Naive B cell (primary cell): ENCODE measurements at regions not wholly inside any gene's neighbourhood (a gene's known extent, or its start where the extent isn't known, plus 50 kb on each side); places are given as distances from the start of the nearest gene placed in this dataset.

Experiments used
- ATAC-seq, 2 donors: fragments of 150-1000 bp; cut with Tn5 transposase; 2 replicates each; pipeline ENCODE4 v1.10.0; 2021; ENCODE audit warnings: low read depth in 2 of 2, mild to moderate bottlenecking in 2 of 2, moderate library complexity in 2 of 2
- DNase-seq: peaks from one replicate; pipeline ENCODE4 v3.0.0; 2022
- H3K27ac Mint-ChIP-seq, 6 donors: one replicate each; pipeline ENCODE4 v1.8.0; 2020 to 2022; ENCODE audit warnings: mild to moderate bottlenecking in 6 of 6, mixed read lengths in 6 of 6, moderate library complexity in 5 of 6, inconsistent platforms in 2 of 6
- H3K27me3 Mint-ChIP-seq, 3 donors: one replicate each; pipeline ENCODE4 v1.8.0; 2021 to 2022; ENCODE audit warnings: mixed read lengths in 3 of 3, mild to moderate bottlenecking in 1 of 3
- H3K36me3 Mint-ChIP-seq, 2 donors: one replicate each; pipeline ENCODE4 v1.8.0; 2020 to 2022; ENCODE audit warnings: mixed read lengths in 2 of 2, inconsistent platforms in 1 of 2, mild to moderate bottlenecking in 1 of 2
- H3K4me1 Mint-ChIP-seq, 3 donors: one replicate each; pipeline ENCODE4 v1.8.0; 2020 to 2022; ENCODE audit warnings: mixed read lengths in 3 of 3, inconsistent platforms in 1 of 3, mild to moderate bottlenecking in 1 of 3, moderate library complexity in 1 of 3
- H3K4me3 Mint-ChIP-seq, 8 donors: one replicate each; pipeline ENCODE4 v1.8.0; 2020 to 2022; ENCODE audit warnings: mild to moderate bottlenecking in 8 of 8, mixed read lengths in 8 of 8, moderate library complexity in 8 of 8, inconsistent platforms in 2 of 8
- H3K9me3 Mint-ChIP-seq, 7 donors: one replicate each; pipeline ENCODE4 v1.8.0; 2020 to 2022; ENCODE audit warnings: mixed read lengths in 7 of 7, mild to moderate bottlenecking in 5 of 7, inconsistent platforms in 2 of 7, moderate library complexity in 1 of 7

GRCh38 chr12:116347265-116347664, 69.8 kb upstream of the MED13L start:
- no peak for ATAC-seq
- no peak for DNase-seq
- Mint-ChIP-seq H3K4me1 (peaks cover 0 to 15% (median 14%) of the 10 kb centered on the region in 3 donors), H3K9me3 (peaks cover 0 to 8% (median 0%) of the 10 kb centered on the region in 7 donors), H3K4me3 (no peak overlapping the region), H3K36me3 (peaks cover 0 to 7% of the 10 kb centered on the region in 2 donors), H3K27me3 (peaks cover 0 to 3% (median 0%) of the 10 kb centered on the region in 3 donors), H3K27ac (no peak overlapping the region)

GRCh38 chr12:116352315-116352835, 74.9 kb upstream of the MED13L start:
- Mint-ChIP-seq H3K4me3 (no peak overlapping the region), H3K36me3 (no peaks in the 10 kb centered on the region), H3K4me1 (peaks cover 0 to 13% (median 4%) of the 10 kb centered on the region in 3 donors), H3K27me3 (no peaks in the 10 kb centered on the region), H3K9me3 (peaks cover 0 to 6% (median 0%) of the 10 kb centered on the region in 7 donors), H3K27ac (no peak overlapping the region)
- ATAC-seq (no peak), DNase-seq (no peak)

- no peak for DNase-seq
- H3K9me3 Mint-ChIP-seq = peaks cover 0 to 6% (median 0%) of the 10 kb centered on the region in 7 donors
- peaks cover 6 to 21% (median 9%) of the 10 kb centered on the region in 3 donors for H3K4me1 Mint-ChIP-seq
- no peaks in the 10 kb centered on the region for H3K27me3 Mint-ChIP-seq
- no peak overlapping the region for H3K4me3 Mint-ChIP-seq
- ATAC-seq = no peak
- no peaks in the 10 kb centered on the region for H3K36me3 Mint-ChIP-seq
- peak overlapping the region in 1 of 6 donors; percentile 29 for H3K27ac Mint-ChIP-seq
These were observed 76.5 kb upstream of the MED13L start for GRCh38 chr12:116353958-116354357.

GRCh38 chr12:116354534-116354933, 77.0 kb upstream of the MED13L start:
- H3K27me3 Mint-ChIP-seq = no peaks in the 10 kb centered on the region
- no peak overlapping the region for H3K27ac Mint-ChIP-seq
- peaks cover 0 to 6% (median 0%) of the 10 kb centered on the region in 7 donors for H3K9me3 Mint-ChIP-seq
- no peak for DNase-seq
- ATAC-seq = no peak
- H3K36me3 Mint-ChIP-seq = no peaks in the 10 kb centered on the region
- peak overlapping the region in 1 of 8 donors; percentile 61 for H3K4me3 Mint-ChIP-seq
- peaks cover 12 to 21% (median 14%) of the 10 kb centered on the region in 3 donors for H3K4me1 Mint-ChIP-seq

- H3K4me1 Mint-ChIP-seq = peaks cover 16 to 24% (median 17%) of the 10 kb centered on the region in 3 donors
- no peak for DNase-seq
- no peak overlapping the region for H3K4me3 Mint-ChIP-seq
- H3K9me3 Mint-ChIP-seq = peaks cover 0 to 6% (median 0%) of the 10 kb centered on the region in 7 donors
- no peaks in the 10 kb centered on the region for H3K36me3 Mint-ChIP-seq
- H3K27ac Mint-ChIP-seq = peak overlapping the region in 2 of 6 donors; percentile 62 to 64
- no peaks in the 10 kb centered on the region for H3K27me3 Mint-ChIP-seq
- no peak for ATAC-seq
These were observed 77.7 kb upstream of the MED13L start for GRCh38 chr12:116354950-116355783.

- no peak for ATAC-seq
- no peaks in the 10 kb centered on the region for H3K36me3 Mint-ChIP-seq
These were observed 81.0 kb upstream of the MED13L start for GRCh38 chr12:116358536-116358892.

GRCh38 chr12:116358893-116359761, 81.6 kb upstream of the MED13L start:
- no peaks in the 10 kb centered on the region for H3K27me3 Mint-ChIP-seq
- ATAC-seq (peak; percentile 96 to 97), DNase-seq (peak; percentile 79)
- peak overlapping the region; percentile 81 to 98 (median 94) for H3K27ac Mint-ChIP-seq
- peaks cover 23 to 37% (median 26%) of the 10 kb centered on the region in 3 donors for H3K4me1 Mint-ChIP-seq
- H3K9me3 Mint-ChIP-seq = no peaks in the 10 kb centered on the region
- H3K4me3 Mint-ChIP-seq = peak overlapping the region; percentile 59 to 93 (median 69)
- H3K36me3 Mint-ChIP-seq = no peaks in the 10 kb centered on the region

More at GRCh38 chr12:116358536-116358892, 81.0 kb upstream of the MED13L start:
- Mint-ChIP-seq H3K27me3 (no peaks in the 10 kb centered on the region), H3K9me3 (no peaks in the 10 kb centered on the region), H3K27ac (peak overlapping the region; percentile 81 to 98 (median 94)), H3K4me3 (peak overlapping the region; percentile 59 to 93 (median 69)), H3K4me1 (peaks cover 23 to 37% (median 26%) of the 10 kb centered on the region in 3 donors)
- no peak for DNase-seq

- peak overlapping the region in 7 of 8 donors; percentile 9 to 63 (median 35) for H3K4me3 Mint-ChIP-seq
- H3K27me3 Mint-ChIP-seq = no peaks in the 10 kb centered on the region
- H3K9me3 Mint-ChIP-seq = no peaks in the 10 kb centered on the region
- H3K27ac Mint-ChIP-seq = peak overlapping the region in 4 of 6 donors; percentile 47 to 79 (median 68)
- peaks cover 27 to 50% (median 36%) of the 10 kb centered on the region in 3 donors for H3K4me1 Mint-ChIP-seq
- H3K36me3 Mint-ChIP-seq = no peaks in the 10 kb centered on the region
- ATAC-seq (no peak), DNase-seq (no peak)
These were observed 83.3 kb upstream of the MED13L start for GRCh38 chr12:116360579-116361413.

GRCh38 chr12:116361414-116362223, 84.1 kb upstream of the MED13L start:
- H3K27me3 Mint-ChIP-seq = no peaks in the 10 kb centered on the region
- H3K36me3 Mint-ChIP-seq = no peaks in the 10 kb centered on the region
- ATAC-seq (no peak), DNase-seq (no peak)
- no peaks in the 10 kb centered on the region for H3K9me3 Mint-ChIP-seq
- peak overlapping the region in 2 of 6 donors; percentile 66 to 69 for H3K27ac Mint-ChIP-seq
- peak overlapping the region in 2 of 8 donors; percentile 9 to 66 for H3K4me3 Mint-ChIP-seq
- peaks cover 27 to 52% (median 38%) of the 10 kb centered on the region in 3 donors for H3K4me1 Mint-ChIP-seq

GRCh38 chr12:116365114-116365513, 87.6 kb upstream of the MED13L start:
- H3K27ac Mint-ChIP-seq = peak overlapping the region in 1 of 6 donors; percentile 33
- no peaks in the 10 kb centered on the region for H3K27me3 Mint-ChIP-seq
- no peaks in the 10 kb centered on the region for H3K9me3 Mint-ChIP-seq
- H3K4me1 Mint-ChIP-seq = peaks cover 18 to 36% (median 21%) of the 10 kb centered on the region in 3 donors
- peak overlapping the region in 1 of 8 donors; percentile 51 for H3K4me3 Mint-ChIP-seq
- ATAC-seq = no peak
- no peaks in the 10 kb centered on the region for H3K36me3 Mint-ChIP-seq
- DNase-seq = no peak

GRCh38 chr12:116365606-116366455, 88.3 kb upstream of the MED13L start:
- H3K4me3 Mint-ChIP-seq = peak overlapping the region in 1 of 8 donors; percentile 29
- ATAC-seq (no peak), DNase-seq (no peak)
- peaks cover 12 to 30% (median 15%) of the 10 kb centered on the region in 3 donors for H3K4me1 Mint-ChIP-seq
- H3K27ac Mint-ChIP-seq = peak overlapping the region in 4 of 6 donors; percentile 47 to 79 (median 66)
- H3K9me3 Mint-ChIP-seq = no peaks in the 10 kb centered on the region
- no peaks in the 10 kb centered on the region for H3K36me3 Mint-ChIP-seq
- no peaks in the 10 kb centered on the region for H3K27me3 Mint-ChIP-seq
